ENCODE measurements at regions not wholly inside any gene's neighbourhood (a gene's known extent, or its start where the extent isn't known, plus 50 kb on each side); places are given as distances from the start of the nearest gene placed in this dataset.

DNA sequence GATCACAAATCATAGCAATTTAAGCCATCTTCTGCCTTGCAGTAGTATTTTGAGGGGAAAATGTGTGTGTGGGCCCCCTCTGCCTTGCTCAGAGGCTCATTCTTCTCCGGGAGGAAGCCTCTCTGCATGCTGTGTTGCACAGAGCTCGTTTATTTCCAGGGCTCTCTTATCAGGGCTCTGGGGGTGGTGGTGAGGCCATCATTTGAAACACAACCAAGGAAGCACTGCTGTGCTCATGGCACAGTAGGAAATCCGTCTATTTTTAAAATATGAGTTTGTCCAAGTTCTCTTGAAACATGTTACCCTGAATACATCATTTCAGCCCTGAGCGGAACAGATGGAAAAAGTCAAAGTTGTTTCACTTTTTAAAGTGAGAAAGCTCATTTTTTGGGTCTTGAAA is 369.0 kb upstream of the CFAP20DC start:
- TF ChIP-seq, protein P1, sequence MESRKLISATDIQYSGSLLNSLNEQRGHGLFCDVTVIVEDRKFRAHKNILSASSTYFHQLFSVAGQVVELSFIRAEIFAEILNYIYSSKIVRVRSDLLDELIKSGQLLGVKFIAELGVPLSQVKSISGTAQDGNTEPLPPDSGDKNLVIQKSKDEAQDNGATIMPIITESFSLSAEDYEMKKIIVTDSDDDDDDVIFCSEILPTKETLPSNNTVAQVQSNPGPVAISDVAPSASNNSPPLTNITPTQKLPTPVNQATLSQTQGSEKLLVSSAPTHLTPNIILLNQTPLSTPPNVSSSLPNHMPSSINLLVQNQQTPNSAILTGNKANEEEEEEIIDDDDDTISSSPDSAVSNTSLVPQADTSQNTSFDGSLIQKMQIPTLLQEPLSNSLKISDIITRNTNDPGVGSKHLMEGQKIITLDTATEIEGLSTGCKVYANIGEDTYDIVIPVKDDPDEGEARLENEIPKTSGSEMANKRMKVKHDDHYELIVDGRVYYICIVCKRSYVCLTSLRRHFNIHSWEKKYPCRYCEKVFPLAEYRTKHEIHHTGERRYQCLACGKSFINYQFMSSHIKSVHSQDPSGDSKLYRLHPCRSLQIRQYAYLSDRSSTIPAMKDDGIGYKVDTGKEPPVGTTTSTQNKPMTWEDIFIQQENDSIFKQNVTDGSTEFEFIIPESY (IDR thresholded peaks at IDR 0.05): no peak
- TF ChIP-seq REST (IDR thresholded peaks at IDR 0.05): no peak
- no peak for TF ChIP-seq CTCF (IDR thresholded peaks at IDR 0.05; ENCODE audit: low read depth, low read length, missing input control)
- TF ChIP-seq RXRA (IDR thresholded peaks at IDR 0.05): no peak
- TF ChIP-seq RAD21 (IDR thresholded peaks at IDR 0.05): no peak
- TF ChIP-seq JUND (IDR thresholded peaks at IDR 0.05): no peak
- no peak for TF ChIP-seq ATF3 (IDR thresholded peaks at IDR 0.05)
